ENCODE measurements at regions not wholly inside any gene's neighbourhood (a gene's known extent, or its start where the extent isn't known, plus 50 kb on each side); places are given as distances from the start of the nearest gene placed in this dataset.

GRCh38 chr17:45687594-45687993 is 96.5 kb upstream of the CRHR1 start:
- Histone ChIP-seq H3K9ac (ENCODE audit: low read length in 2 of 2) (no peak overlapping the region), H3K27ac (ENCODE audit: low read length) (no peak overlapping the region), H3K36me3 (ENCODE audit: control insufficient read depth in 2 of 2, insufficient read depth in 2 of 2, low read length in 2 of 2) (no peaks in the 10 kb centered on the region), H3K9me3 (ENCODE audit: control insufficient read depth in 2 of 2, low read length in 2 of 2) (no peaks in the 10 kb centered on the region), H3K4me1 (ENCODE audit: control insufficient read depth, insufficient read depth, low read length) (no peaks in the 10 kb centered on the region), H3K27me3 (ENCODE audit: control insufficient read depth in 1 of 2, insufficient read depth in 2 of 2, low read length in 2 of 2) (peaks cover 5 to 22% of the 10 kb centered on the region in 2 donors), H3K4me3 (ENCODE audit: low read length in 2 of 2) (no peak overlapping the region)

GRCh38 chr17:45688353-45688752 is 95.8 kb upstream of the CRHR1 start:
- Histone ChIP-seq H3K9me3 (ENCODE audit: control insufficient read depth in 2 of 2, low read length in 2 of 2) (no peaks in the 10 kb centered on the region), H3K27ac (ENCODE audit: low read length) (no peak overlapping the region), H3K27me3 (ENCODE audit: control insufficient read depth in 1 of 2, insufficient read depth in 2 of 2, low read length in 2 of 2) (peaks cover 5 to 22% of the 10 kb centered on the region in 2 donors), H3K9ac (ENCODE audit: low read length in 2 of 2) (no peak overlapping the region), H3K36me3 (ENCODE audit: control insufficient read depth in 2 of 2, insufficient read depth in 2 of 2, low read length in 2 of 2) (no peaks in the 10 kb centered on the region), H3K4me3 (ENCODE audit: low read length in 2 of 2) (no peak overlapping the region), H3K4me1 (ENCODE audit: control insufficient read depth, insufficient read depth, low read length) (no peaks in the 10 kb centered on the region)

- H3K36me3 ChIP-seq (ENCODE audit: control insufficient read depth in 2 of 2, insufficient read depth in 2 of 2, low read length in 2 of 2): no peaks in the 10 kb centered on the region
- H3K9me3 ChIP-seq (ENCODE audit: control insufficient read depth in 2 of 2, low read length in 2 of 2): no peaks in the 10 kb centered on the region
- H3K27ac ChIP-seq (ENCODE audit: low read length): no peak overlapping the region
- H3K4me1 ChIP-seq (ENCODE audit: control insufficient read depth, insufficient read depth, low read length): no peaks in the 10 kb centered on the region
- H3K9ac ChIP-seq (ENCODE audit: low read length in 2 of 2): no peak overlapping the region
- H3K27me3 ChIP-seq (ENCODE audit: control insufficient read depth in 1 of 2, insufficient read depth in 2 of 2, low read length in 2 of 2): peaks cover 5 to 22% of the 10 kb centered on the region in 2 donors
- no peak overlapping the region for H3K4me3 ChIP-seq (ENCODE audit: low read length in 2 of 2)
These were observed 95.3 kb upstream of the CRHR1 start for GRCh38 chr17:45688820-45689219.

- Histone ChIP-seq H3K4me3 (ENCODE audit: low read length in 2 of 2) (no peak overlapping the region), H3K27ac (ENCODE audit: low read length) (no peak overlapping the region), H3K9me3 (ENCODE audit: control insufficient read depth in 2 of 2, low read length in 2 of 2) (no peaks in the 10 kb centered on the region), H3K9ac (ENCODE audit: low read length in 2 of 2) (no peak overlapping the region), H3K4me1 (ENCODE audit: control insufficient read depth, insufficient read depth, low read length) (no peaks in the 10 kb centered on the region), H3K36me3 (ENCODE audit: control insufficient read depth in 2 of 2, insufficient read depth in 2 of 2, low read length in 2 of 2) (no peaks in the 10 kb centered on the region), H3K27me3 (ENCODE audit: control insufficient read depth in 1 of 2, insufficient read depth in 2 of 2, low read length in 2 of 2) (peaks cover 5 to 22% of the 10 kb centered on the region in 2 donors)
These were observed 94.7 kb upstream of the CRHR1 start for GRCh38 chr17:45689451-45689850.

- Histone ChIP-seq H3K9ac (ENCODE audit: low read length in 2 of 2) (no peak overlapping the region), H3K9me3 (ENCODE audit: control insufficient read depth in 2 of 2, low read length in 2 of 2) (no peaks in the 10 kb centered on the region), H3K4me3 (ENCODE audit: low read length in 2 of 2) (no peak overlapping the region), H3K27ac (ENCODE audit: low read length) (no peak overlapping the region), H3K27me3 (ENCODE audit: control insufficient read depth in 1 of 2, insufficient read depth in 2 of 2, low read length in 2 of 2) (peaks cover 5 to 22% of the 10 kb centered on the region in 2 donors), H3K4me1 (ENCODE audit: control insufficient read depth, insufficient read depth, low read length) (no peaks in the 10 kb centered on the region), H3K36me3 (ENCODE audit: control insufficient read depth in 2 of 2, insufficient read depth in 2 of 2, low read length in 2 of 2) (no peaks in the 10 kb centered on the region)
These were observed 93.4 kb upstream of the CRHR1 start for GRCh38 chr17:45690625-45691275.

GRCh38 chr17:45692661-45693060 is 91.5 kb upstream of the CRHR1 start:
- H3K9me3 ChIP-seq (ENCODE audit: control insufficient read depth in 2 of 2, low read length in 2 of 2): no peaks in the 10 kb centered on the region
- no peaks in the 10 kb centered on the region for H3K4me1 ChIP-seq (ENCODE audit: control insufficient read depth, insufficient read depth, low read length)
- no peak overlapping the region for H3K27ac ChIP-seq (ENCODE audit: low read length)
- no peak overlapping the region for H3K4me3 ChIP-seq (ENCODE audit: low read length in 2 of 2)
- no peaks in the 10 kb centered on the region for H3K36me3 ChIP-seq (ENCODE audit: control insufficient read depth in 2 of 2, insufficient read depth in 2 of 2, low read length in 2 of 2)
- peaks cover 7 to 18% of the 10 kb centered on the region in 2 donors for H3K27me3 ChIP-seq (ENCODE audit: control insufficient read depth in 1 of 2, insufficient read depth in 2 of 2, low read length in 2 of 2)
- no peak overlapping the region for H3K9ac ChIP-seq (ENCODE audit: low read length in 2 of 2)

GRCh38 chr17:45693792-45694191 is 90.3 kb upstream of the CRHR1 start:
- no peaks in the 10 kb centered on the region for H3K9me3 ChIP-seq (ENCODE audit: control insufficient read depth in 2 of 2, low read length in 2 of 2)
- peaks cover 7 to 16% of the 10 kb centered on the region in 2 donors for H3K27me3 ChIP-seq (ENCODE audit: control insufficient read depth in 1 of 2, insufficient read depth in 2 of 2, low read length in 2 of 2)

GRCh38 chr17:45696442-45696841 is 87.7 kb upstream of the CRHR1 start:
- peaks cover 2 to 7% of the 10 kb centered on the region in 2 donors for H3K27me3 ChIP-seq (ENCODE audit: control insufficient read depth in 1 of 2, insufficient read depth in 2 of 2, low read length in 2 of 2)

More at GRCh38 chr17:45693792-45694191, 90.3 kb upstream of the CRHR1 start:
- Histone ChIP-seq H3K4me1 (ENCODE audit: control insufficient read depth, insufficient read depth, low read length) (no peaks in the 10 kb centered on the region), H3K36me3 (ENCODE audit: control insufficient read depth in 2 of 2, insufficient read depth in 2 of 2, low read length in 2 of 2) (no peaks in the 10 kb centered on the region), H3K4me3 (ENCODE audit: low read length in 2 of 2) (no peak overlapping the region), H3K9ac (ENCODE audit: low read length in 2 of 2) (no peak overlapping the region), H3K27ac (ENCODE audit: low read length) (no peak overlapping the region)

GRCh38 chr17:45697076-45697475 is 87.0 kb upstream of the CRHR1 start:
- no peaks in the 10 kb centered on the region for H3K9me3 ChIP-seq (ENCODE audit: control insufficient read depth in 2 of 2, low read length in 2 of 2)
- no peaks in the 10 kb centered on the region for H3K36me3 ChIP-seq (ENCODE audit: control insufficient read depth in 2 of 2, insufficient read depth in 2 of 2, low read length in 2 of 2)
- no peak overlapping the region for H3K4me3 ChIP-seq (ENCODE audit: low read length in 2 of 2)
- H3K4me1 ChIP-seq (ENCODE audit: control insufficient read depth, insufficient read depth, low read length): no peaks in the 10 kb centered on the region
- no peak overlapping the region for H3K27ac ChIP-seq (ENCODE audit: low read length)
- H3K9ac ChIP-seq (ENCODE audit: low read length in 2 of 2): no peak overlapping the region
- H3K27me3 ChIP-seq (ENCODE audit: control insufficient read depth in 1 of 2, insufficient read depth in 2 of 2, low read length in 2 of 2): peaks cover 2 to 5% of the 10 kb centered on the region in 2 donors

More at GRCh38 chr17:45696442-45696841, 87.7 kb upstream of the CRHR1 start:
- H3K4me1 ChIP-seq (ENCODE audit: control insufficient read depth, insufficient read depth, low read length): no peaks in the 10 kb centered on the region
- H3K36me3 ChIP-seq (ENCODE audit: control insufficient read depth in 2 of 2, insufficient read depth in 2 of 2, low read length in 2 of 2): no peaks in the 10 kb centered on the region
- no peaks in the 10 kb centered on the region for H3K9me3 ChIP-seq (ENCODE audit: control insufficient read depth in 2 of 2, low read length in 2 of 2)
- no peak overlapping the region for H3K27ac ChIP-seq (ENCODE audit: low read length)
- H3K9ac ChIP-seq (ENCODE audit: low read length in 2 of 2): no peak overlapping the region
- no peak overlapping the region for H3K4me3 ChIP-seq (ENCODE audit: low read length in 2 of 2)

GRCh38 chr17:45700171-45701090 is 83.7 kb upstream of the CRHR1 start:
- H3K27me3 ChIP-seq (ENCODE audit: control insufficient read depth in 1 of 2, insufficient read depth in 2 of 2, low read length in 2 of 2): peaks cover 2 to 8% of the 10 kb centered on the region in 2 donors
- no peak overlapping the region for H3K4me3 ChIP-seq (ENCODE audit: low read length in 2 of 2)
- no peaks in the 10 kb centered on the region for H3K36me3 ChIP-seq (ENCODE audit: control insufficient read depth in 2 of 2, insufficient read depth in 2 of 2, low read length in 2 of 2)
- no peaks in the 10 kb centered on the region for H3K9me3 ChIP-seq (ENCODE audit: control insufficient read depth in 2 of 2, low read length in 2 of 2)
- H3K27ac ChIP-seq (ENCODE audit: low read length): no peak overlapping the region
- no peaks in the 10 kb centered on the region for H3K4me1 ChIP-seq (ENCODE audit: control insufficient read depth, insufficient read depth, low read length)
- H3K9ac ChIP-seq (ENCODE audit: low read length in 2 of 2): no peak overlapping the region
